GM08714 (cell line): ENCODE measurements at regions not wholly inside any gene's neighbourhood (a gene's known extent, or its start where the extent isn't known, plus 50 kb on each side); places are given as distances from the start of the nearest gene placed in this dataset.
A peak's percentile ranks its signal among the peaks of the same experiment; 100 is the strongest.

Source experiments
- H3K4me3 ChIP-seq: fragments of 200-500 bp; sonication (Bioruptor generic); 2 replicates; pipeline ENCODE4 v1.5.1; 2014; ENCODE audit warnings: mild to moderate bottlenecking, low read length, inconsistent platforms
- ZNF274 ChIP-seq: IDR thresholded peaks from 2 replicates; pipeline ENCODE4 v1.6.1; 2012; ENCODE audit warnings: mild to moderate bottlenecking, low read depth, low read length

DNA sequence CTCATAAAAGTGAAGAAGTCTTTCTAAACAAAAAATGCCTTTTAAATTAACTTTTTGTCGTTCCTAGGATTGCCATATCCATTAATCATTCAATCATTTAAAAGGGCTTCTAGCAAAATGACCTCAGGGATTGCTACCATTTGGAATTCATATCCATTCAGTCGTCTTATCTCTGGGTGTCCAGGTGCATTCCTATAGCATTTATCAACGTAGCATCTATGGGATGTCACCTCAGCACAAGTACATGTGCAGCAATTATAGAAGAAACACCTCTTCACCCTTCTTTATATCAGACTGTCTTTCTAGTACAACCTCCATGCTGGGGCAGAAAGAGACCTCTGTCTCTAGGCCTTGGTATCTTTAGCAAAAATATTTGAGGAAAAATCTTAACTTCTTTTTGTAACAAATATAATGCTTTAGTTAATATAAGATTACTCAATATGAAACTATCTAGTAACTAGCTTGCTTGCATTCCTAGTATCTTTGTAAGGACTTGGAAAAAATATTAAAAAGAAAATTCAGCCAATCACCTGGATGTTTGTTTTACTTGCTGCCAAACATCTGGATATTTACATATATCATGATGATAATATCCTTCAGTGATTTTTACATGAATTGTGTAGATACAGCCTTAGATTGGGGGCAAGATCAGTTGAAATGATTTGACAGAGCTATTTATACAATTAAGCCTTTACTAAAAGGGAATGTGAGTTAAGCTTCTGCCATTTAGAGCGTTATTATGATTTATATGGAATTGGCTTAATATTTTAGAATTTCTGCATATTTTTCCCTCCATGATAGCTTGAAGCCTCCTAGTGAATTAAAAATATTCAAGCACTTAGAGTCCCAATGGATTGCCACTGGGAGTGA lies 356.8 kb downstream of the HDGFL1 start:
- H3K4me3 ChIP-seq: no peak overlapping the region
- TF ChIP-seq ZNF274: no peak

DNA sequence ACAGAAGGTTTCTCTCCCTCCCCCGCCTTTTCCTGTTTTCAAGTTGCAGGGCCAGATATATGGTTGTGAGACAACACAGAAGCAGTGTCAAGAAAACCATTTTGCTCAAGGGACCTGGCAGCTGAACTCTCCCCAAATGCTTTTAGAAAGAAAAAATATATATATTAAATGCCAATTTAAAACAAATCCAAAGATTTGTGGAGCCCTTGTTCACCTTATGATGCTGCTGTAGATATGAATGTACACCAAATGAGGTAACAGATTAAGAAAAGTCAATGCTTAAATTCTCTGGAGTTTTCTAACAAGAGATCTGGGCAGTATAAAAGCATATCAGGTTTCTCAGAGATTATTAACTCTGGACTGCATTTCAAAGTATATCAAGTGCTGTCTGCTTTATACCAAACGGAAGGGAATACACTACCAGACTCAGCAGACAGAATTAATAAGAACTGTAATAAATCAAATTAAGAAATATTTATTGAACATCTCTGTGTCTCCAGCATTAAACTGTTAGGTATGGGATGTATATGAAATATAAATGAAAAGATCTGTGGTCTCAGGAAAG lies 357.5 kb downstream of the HDGFL1 start:
- no peak overlapping the region for H3K4me3 ChIP-seq
- no peak for TF ChIP-seq ZNF274

DNA sequence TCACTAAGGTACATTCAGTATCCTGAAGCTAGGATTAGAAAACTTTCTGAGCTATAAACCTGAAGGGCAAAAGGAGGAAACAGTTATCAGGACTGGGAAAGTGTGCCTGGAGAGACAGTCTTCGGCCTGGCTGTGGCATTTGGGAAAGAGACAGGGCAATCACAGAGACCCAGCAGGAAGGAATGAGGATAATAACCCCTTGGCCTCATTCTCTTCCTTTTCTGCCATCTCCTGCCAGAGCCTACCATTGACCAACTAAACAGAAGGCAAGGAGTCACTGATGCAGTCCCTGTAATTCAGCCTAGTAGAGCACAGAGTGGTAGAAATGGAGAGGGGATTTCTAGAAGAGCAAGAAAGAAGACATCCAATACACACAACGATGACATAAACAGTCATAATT lies 359.4 kb downstream of the HDGFL1 start:
- no peak overlapping the region for H3K4me3 ChIP-seq

DNA sequence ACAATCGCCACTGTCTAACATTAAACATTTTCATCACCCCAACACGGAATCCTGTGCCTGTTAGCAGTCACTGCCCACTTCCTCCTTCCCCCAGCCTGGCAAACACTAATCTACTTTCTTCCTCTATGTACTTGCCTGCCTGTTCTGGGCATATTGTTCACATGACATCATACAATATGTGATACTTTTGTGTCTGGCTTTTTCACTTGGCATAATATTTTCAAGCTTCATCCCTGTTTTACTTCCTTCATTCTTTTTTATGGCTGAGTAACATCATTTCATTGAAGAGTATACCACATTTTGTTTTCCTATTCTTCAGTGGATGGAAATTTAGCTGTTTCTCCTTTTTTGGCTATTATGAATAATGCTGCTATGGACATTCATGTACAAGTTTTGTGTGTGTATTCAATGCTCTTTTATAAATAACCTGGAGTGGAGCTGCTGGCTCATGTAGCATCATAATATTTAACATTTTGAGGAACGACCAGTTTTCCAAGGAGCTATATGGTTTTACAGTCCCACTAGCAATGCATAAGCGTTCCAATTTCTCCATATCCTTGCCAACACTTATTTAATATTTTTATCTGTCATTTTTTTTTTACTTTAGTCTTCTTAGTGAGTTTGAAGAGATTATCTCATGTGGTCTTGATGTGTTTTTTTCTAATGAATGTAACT lies 360.1 kb downstream of the HDGFL1 start:
- TF ChIP-seq ZNF274: no peak
- no peak overlapping the region for H3K4me3 ChIP-seq

More for the DNA sequence above, 359.4 kb downstream of the HDGFL1 start:
- no peak for TF ChIP-seq ZNF274

DNA sequence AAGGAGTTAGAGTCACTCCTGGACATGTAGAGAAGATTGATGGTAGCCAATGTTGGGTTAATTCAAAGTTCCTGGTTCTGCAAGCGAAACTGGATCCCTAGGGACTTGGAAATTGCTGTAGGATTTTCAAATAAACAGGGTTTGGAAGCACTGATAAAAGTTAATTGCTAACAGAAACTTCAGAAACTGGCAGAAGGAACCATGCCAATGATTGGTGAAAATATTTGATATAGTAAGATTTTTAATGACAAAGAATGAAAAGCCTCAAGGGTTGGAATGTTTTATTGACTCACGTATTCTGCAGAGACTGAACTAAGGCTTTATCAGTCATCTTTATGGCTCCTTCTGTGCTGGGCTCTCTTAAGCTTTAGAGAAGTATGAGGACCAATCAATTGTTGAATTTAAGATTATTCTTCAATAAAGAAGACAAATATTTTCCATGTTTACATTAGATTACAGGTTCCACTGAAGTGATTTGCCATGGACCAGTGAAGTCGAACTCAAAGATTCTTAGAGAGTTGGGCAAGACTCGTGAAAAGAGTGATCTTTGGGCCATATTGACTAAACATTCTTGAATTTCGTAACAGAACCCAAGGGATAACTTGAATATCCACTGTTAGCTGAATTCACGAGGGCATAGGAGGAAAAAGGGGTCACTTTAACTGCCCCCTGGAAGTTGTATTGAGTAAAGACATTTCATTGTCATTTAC lies 371.4 kb downstream of the HDGFL1 start:
- no peak for TF ChIP-seq ZNF274
- no peak overlapping the region for H3K4me3 ChIP-seq

DNA sequence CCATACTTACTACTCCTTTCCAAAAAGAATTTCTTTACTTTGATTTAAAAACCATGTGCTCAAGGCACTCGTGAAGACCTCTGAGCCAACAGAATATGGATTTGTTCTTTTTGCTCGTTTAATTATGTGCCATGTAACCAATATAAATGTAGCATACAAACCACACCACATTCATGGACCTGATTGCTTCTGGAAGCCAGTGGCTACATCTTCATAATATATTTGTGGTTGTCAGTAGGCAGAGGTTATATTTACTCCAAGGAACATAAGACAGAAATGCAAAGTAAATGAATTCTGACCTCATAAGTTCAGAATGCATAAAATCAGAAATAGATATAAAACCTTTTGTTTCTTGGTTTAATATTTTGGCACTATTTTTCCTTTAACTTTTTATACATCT lies 373.0 kb downstream of the HDGFL1 start:
- no peak for TF ChIP-seq ZNF274

DNA sequence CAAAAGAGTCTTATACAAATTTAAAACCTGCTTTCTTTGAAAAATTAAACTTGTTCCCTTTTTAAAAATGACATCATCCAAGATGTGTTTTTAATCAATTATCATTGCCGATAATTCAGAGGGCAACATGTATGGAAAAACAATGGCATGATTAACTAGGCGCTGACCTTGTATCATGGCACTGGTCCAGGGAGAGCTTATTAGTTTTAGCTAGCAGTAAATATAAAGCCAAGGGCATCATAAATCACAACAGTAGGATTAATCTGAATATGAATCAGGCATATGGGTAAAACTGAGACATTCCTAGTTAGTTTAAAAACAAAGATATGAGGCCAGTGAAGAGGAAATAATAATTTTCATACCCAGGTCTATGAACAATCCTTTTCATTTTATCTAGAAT lies 374.0 kb downstream of the HDGFL1 start:
- H3K4me3 ChIP-seq: no peak overlapping the region
- no peak for TF ChIP-seq ZNF274

More for the DNA sequence above, 373.0 kb downstream of the HDGFL1 start:
- H3K4me3 ChIP-seq: no peak overlapping the region

DNA sequence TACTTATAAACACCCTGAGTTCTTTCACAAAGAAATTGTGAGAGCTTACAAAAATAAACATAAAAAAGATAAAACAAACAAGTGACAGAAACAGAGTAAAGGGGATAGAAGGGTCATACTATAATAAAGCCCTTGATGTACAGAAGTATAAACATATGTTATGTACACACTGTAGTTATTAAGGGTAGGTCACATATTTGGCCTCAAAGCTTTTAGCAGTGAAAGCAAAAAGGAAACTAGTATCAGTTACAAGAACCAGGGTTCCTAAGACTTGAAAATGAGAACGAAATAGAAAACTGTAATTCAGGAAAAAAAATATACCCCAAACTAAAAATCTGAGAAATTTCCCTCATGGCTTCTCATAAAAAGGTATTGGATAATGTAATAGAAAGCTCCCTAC lies 380.6 kb downstream of the HDGFL1 start:
- TF ChIP-seq ZNF274: no peak
- H3K4me3 ChIP-seq: no peak overlapping the region

DNA sequence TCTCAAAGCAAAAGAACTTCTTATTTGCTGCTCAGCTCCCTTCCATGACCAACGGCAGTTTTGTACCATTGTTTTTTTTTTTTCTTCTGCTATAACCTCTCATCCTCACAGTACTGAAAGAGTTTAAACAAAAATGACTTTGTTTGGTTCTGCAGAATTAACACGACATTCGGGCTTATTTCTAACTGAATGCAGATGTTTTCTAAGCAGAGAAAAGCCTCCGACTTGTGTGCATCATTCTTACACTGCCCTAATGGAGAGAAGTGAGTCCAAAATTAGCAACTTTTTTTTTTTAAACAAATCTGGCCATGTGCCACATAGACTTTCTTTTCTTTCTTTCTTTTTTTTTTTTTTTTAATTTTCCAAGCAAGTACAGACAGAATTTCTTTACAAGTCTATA lies 382.7 kb downstream of the HDGFL1 start:
- H3K4me3 ChIP-seq: no peak overlapping the region
- no peak for TF ChIP-seq ZNF274

DNA sequence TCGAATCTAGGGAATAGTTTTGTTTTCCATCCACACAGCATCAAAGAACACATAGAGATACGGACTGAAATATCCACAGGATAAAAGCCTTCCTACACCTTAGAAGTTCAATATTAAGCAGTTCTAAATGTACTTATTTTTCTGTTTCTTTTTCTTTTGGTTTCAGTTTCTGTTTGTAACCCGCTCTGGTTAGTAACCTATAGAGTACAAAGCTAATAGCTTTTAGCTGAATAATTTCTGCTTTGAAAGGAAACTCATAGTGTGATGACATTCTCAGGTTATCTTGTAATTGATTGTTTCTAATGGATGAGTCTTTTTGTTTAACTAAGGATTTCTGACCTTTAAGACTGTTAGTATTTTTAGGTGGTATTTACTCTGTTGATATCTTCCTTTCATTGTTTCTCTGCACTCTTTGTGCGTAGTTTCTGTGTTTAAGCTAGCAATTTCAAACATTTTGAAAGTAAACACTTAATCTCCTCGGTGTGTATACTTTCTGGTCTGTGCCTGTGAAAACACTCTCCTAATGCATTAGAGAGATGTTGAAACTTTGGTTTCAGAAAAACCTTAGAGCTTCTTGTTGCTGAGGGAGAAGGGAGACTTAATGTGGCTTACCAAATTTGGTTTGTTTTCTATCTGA lies 385.5 kb downstream of the HDGFL1 start:
- peak overlapping the region; percentile 31; the same call in 1 of the 2 replicates for H3K4me3 ChIP-seq
- no peak for TF ChIP-seq ZNF274

DNA sequence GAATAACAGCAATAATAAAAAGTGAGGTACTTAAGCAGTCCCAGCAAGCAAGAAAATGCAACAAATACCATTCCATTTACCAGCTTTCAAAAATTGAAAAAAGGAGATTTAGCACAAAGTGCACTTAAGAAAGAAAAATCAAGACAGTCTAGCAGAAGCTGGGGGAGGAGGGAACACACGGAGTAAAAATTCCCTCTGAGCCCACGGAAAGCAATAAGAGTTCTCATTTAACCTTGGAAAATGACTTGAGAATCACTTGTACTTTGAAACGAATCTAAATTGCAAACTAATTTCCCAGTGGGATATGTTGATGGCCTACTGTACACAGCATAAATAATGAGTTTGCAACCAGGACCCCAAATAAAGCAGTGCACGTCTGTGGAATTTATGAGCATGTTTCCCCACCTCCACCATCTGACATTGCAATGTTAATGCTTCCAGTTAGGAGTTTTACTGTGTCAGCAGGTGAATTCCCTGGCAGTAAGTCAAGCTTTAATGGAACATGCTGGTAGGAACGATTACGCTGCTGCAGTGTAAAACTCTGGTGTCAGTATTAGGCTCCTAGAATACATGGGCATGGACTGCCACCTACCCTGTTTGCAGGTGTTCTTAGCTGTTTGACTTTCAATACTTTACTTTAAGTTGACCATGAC lies 386.8 kb downstream of the HDGFL1 start:
- no peak for TF ChIP-seq ZNF274
- H3K4me3 ChIP-seq: no peak overlapping the region

DNA sequence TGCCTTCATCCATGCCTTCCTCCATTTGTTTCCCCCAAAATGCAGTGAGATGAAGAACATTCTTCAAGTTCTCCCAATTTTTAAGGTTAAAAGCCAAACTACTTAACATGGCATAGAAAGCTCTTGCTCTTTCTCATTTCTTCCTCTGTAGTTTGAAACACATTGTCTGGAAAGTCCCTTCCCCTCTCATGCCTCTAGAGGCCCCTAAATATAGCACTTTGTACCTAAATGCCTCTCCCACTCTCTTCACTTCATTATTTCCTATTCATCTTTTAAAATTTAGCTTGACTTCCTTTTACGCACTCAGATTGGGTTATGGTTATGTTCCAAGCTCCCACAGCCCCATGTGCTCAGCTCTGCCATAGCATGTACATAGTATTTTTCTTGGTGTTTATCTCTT lies 389.3 kb downstream of the HDGFL1 start:
- no peak for TF ChIP-seq ZNF274
- no peak overlapping the region for H3K4me3 ChIP-seq

DNA sequence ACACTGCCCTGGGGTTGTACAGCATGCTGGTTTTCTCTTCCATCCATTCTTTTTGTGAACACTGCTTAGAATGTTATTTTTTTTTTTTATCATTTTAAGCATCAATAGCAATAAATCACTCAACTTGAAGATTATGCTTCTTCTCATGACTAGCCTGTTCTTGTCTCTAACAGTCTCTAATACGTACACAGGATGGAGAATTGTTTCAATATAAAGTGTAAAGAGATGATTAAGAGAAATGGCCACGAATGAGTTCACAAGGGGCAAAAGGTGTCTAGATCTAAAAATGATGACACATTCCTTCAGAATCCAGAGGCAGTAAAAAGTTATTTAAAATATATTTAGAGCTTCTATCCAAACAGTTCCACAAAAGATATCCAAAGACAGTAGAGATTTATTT lies 390.2 kb downstream of the HDGFL1 start:
- no peak for TF ChIP-seq ZNF274
- H3K4me3 ChIP-seq: no peak overlapping the region
